ENCODE measurements at regions not wholly inside any gene's neighbourhood (a gene's known extent, or its start where the extent isn't known, plus 50 kb on each side); places are given as distances from the start of the nearest gene placed in this dataset.

GRCh38 chr3:15969874-15970640, 172.3 kb upstream of the ANKRD28 start:
- Histone ChIP-seq H3K27me3 (no peaks in the 10 kb centered on the region), H3K4me3 (no peak overlapping the region), H3K9me3 (no peaks in the 10 kb centered on the region), H3K36me3 (replicated peaks in 1 of 2; ENCODE audit: insufficient read depth in 1 of 2, low read depth in 2 of 2) (no peaks in the 10 kb centered on the region), H3K27ac (no peak overlapping the region), H3K4me1 (no peaks in the 10 kb centered on the region)
- 82 to 90% methylated on average over 3 to 5 of the region's 5 CpGs for WGBS, 2 donors
- intact Hi-C loops (cut with DNase I), result no loop called here
- no peak for DNase-seq
- no peak for ATAC-seq
- TF ChIP-seq CTCF (IDR thresholded peaks at IDR 0.05), result no peak
- TF ChIP-seq POLR2A (IDR thresholded peaks at IDR 0.05), result no peak

GRCh38 chr3:15973414-15973813, 175.6 kb upstream of the ANKRD28 start:
- no peaks in the 10 kb centered on the region for H3K36me3 ChIP-seq (replicated peaks in 1 of 2; ENCODE audit: insufficient read depth in 1 of 2, low read depth in 2 of 2)
- intact Hi-C loops (cut with DNase I), result no loop called here
- H3K27me3 ChIP-seq, result no peaks in the 10 kb centered on the region
- TF ChIP-seq CTCF (IDR thresholded peaks at IDR 0.05), result no peak
- TF ChIP-seq POLR2A (IDR thresholded peaks at IDR 0.05), result no peak
- WGBS, 2 donors, result 92 to 100% methylated on average over 6 to 8 of the region's 8 CpGs
- DNase-seq (no peak), ATAC-seq (no peak)
- H3K4me1 ChIP-seq, result no peaks in the 10 kb centered on the region
- H3K9me3 ChIP-seq, result no peaks in the 10 kb centered on the region
- no peak overlapping the region for H3K27ac ChIP-seq
- no peak overlapping the region for H3K4me3 ChIP-seq

- Histone ChIP-seq H3K27me3 (no peaks in the 10 kb centered on the region), H3K36me3 (replicated peaks in 1 of 2; ENCODE audit: insufficient read depth in 1 of 2, low read depth in 2 of 2) (no peaks in the 10 kb centered on the region), H3K4me3 (no peak overlapping the region), H3K27ac (no peak overlapping the region), H3K4me1 (no peaks in the 10 kb centered on the region), H3K9me3 (no peaks in the 10 kb centered on the region)
- intact Hi-C loops (cut with DNase I), result no loop called here
- ATAC-seq (no peak), DNase-seq (no peak)
- 64 to 88% methylated on average over 1 of the region's 1 CpG for WGBS, 2 donors
- TF ChIP-seq POLR2A (IDR thresholded peaks at IDR 0.05) (no peak), CTCF (IDR thresholded peaks at IDR 0.05) (no peak)
Measured at GRCh38 chr3:15973940-15974339, 176.2 kb upstream of the ANKRD28 start.

GRCh38 chr3:15974647-15975046, 176.9 kb upstream of the ANKRD28 start:
- no peak for ATAC-seq
- H3K36me3 ChIP-seq (replicated peaks in 1 of 2; ENCODE audit: insufficient read depth in 1 of 2, low read depth in 2 of 2), result no peaks in the 10 kb centered on the region

More at GRCh38 chr3:15974647-15975046, 176.9 kb upstream of the ANKRD28 start:
- H3K27me3 ChIP-seq, result no peaks in the 10 kb centered on the region
- TF ChIP-seq CTCF (IDR thresholded peaks at IDR 0.05) (no peak), POLR2A (IDR thresholded peaks at IDR 0.05) (no peak)
- H3K4me1 ChIP-seq, result no peaks in the 10 kb centered on the region
- no peaks in the 10 kb centered on the region for H3K9me3 ChIP-seq
- H3K27ac ChIP-seq, result no peak overlapping the region
- no peak overlapping the region for H3K4me3 ChIP-seq
- DNase-seq, result no peak
- 9 to 28% methylated on average over 6 of the region's 6 CpGs for WGBS, 2 donors
- intact Hi-C loops (cut with DNase I), result no loop called here

Data from body of pancreas (tissue), 4 donors.